NCI-H460 (cell line): ENCODE measurements at regions not wholly inside any gene's neighbourhood (a gene's known extent, or its start where the extent isn't known, plus 50 kb on each side); places are given as distances from the start of the nearest gene placed in this dataset.

Experiments used
- DNase-seq: peaks from one replicate; pipeline ENCODE4 v3.0.0-alpha.2; 2016; ENCODE audit warnings: low read depth; ENCODE audit errors: extremely low read depth

- DNase-seq: peak; percentile 70
Observed at GRCh38 chr12:58509116-58509885, 411.0 kb downstream of the LRIG3 start.

DNA sequence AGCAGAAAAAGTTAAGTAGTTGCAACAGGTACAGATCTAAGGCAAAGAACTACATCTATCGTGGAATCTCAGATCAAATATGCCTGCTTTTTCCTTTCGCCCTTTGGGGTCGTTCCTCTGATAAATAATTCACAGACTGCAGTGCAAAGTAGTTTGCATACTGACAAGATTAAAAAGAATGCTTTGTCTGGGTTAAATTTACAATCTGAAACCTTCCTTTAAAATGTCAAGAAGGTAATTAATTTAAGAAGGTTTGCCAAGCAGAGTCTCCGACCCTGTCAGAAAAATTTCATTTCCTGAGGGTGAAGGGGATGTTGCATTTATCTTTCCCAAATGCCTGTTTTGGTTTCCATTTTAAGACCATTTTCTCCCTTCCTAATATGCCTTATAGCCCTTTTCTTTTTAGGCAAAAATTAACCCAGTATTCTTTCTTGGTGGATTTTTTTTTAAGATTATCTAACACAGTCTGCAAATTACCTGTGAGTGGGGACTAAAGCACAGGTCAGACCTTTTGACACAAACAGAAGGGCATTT is 406.9 kb downstream of the LRIG3 start:
- no peak for DNase-seq

- DNase-seq: no peak
Observed at GRCh38 chr12:58513852-58514251, 406.5 kb downstream of the LRIG3 start.

GRCh38 chr12:58519839-58520238 is 400.5 kb downstream of the LRIG3 start:
- no peak for DNase-seq

DNA sequence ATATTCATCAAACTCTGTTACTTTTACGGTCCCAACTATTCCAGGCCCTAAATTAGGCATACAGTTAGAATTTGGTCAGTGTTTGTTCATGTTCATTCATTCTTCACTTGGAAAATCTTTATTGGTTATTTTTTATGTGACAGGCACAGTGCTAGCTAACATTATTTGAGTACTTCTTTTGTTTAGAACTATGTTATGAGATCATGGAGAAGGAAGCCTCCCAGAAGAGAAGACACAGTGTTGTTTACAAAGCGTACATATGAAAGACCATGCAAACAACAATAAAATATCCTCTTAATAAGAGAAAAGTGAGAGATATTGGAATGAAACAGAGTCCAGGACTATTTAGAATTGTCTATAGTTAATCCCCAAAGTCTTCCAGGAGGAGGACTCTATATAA is 399.2 kb downstream of the LRIG3 start:
- DNase-seq: no peak

GRCh38 chr12:58521796-58522195 is 398.5 kb downstream of the LRIG3 start:
- DNase-seq: no peak

GRCh38 chr12:58523360-58523759 is 396.9 kb downstream of the LRIG3 start:
- DNase-seq: no peak

GRCh38 chr12:58528271-58528670 is 392.0 kb downstream of the LRIG3 start:
- no peak for DNase-seq

GRCh38 chr12:58529114-58529665 is 391.1 kb downstream of the LRIG3 start:
- DNase-seq: no peak

DNA sequence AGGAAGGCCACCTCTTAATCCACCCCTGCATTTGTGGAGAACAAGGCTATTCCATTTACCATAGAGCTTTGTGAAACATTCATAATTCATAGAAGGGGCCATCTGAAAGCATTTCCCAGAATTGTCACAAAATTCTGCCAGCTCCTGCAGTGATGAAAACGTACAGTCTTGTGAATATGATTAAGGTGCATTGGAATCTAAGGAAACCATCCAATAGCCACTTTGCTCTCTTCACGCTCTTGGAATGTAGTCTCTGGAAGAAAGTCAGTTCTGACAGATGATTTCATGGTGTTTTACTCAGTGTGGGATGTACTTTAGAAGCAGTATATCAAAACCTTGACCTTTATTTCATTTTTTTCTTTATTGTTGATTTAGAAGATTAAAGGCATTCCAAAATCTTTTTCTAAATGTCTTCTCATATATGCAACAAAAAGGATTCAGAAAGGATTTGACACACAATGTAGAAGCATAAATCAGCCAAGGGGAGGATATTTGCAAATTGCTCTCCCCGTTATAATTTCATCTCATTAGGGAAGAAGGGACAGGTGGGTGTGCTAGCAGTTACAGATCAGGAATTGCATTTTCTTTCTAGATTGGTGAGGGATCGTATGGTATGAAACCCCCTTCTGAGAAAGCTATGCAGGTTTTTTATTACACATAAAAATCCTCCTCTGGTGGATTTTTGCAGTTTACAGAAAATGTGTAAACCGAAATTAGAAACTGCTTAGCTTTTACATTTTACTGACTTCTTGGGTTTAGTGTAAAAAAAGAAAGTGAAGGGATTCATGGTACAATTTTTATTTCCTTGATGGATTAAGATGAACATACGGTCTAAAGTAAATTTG is 390.2 kb downstream of the LRIG3 start:
- no peak for DNase-seq

DNA sequence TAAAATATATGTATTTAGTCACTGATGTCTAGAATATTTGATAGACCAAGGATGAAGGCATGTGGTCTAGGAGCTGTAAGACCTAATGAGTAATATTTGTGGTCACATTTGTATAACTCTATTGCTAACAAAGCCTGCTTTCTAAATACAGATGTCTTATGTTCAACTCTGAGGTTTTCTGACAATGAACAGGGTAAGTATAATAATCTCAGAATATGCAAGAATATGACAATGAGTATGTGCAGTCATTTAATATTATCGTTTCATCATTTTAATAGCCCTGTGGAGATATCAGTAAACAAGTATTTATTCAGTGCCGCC is 389.6 kb downstream of the LRIG3 start:
- DNase-seq: no peak

- DNase-seq: no peak
Observed at GRCh38 chr12:58532855-58533608, 387.3 kb downstream of the LRIG3 start.

GRCh38 chr12:58533652-58534051 is 386.7 kb downstream of the LRIG3 start:
- no peak for DNase-seq

GRCh38 chr12:58537278-58537677 is 383.0 kb downstream of the LRIG3 start:
- peak; percentile 7 for DNase-seq

GRCh38 chr12:58539295-58539694 is 381.0 kb downstream of the LRIG3 start:
- no peak for DNase-seq

DNA sequence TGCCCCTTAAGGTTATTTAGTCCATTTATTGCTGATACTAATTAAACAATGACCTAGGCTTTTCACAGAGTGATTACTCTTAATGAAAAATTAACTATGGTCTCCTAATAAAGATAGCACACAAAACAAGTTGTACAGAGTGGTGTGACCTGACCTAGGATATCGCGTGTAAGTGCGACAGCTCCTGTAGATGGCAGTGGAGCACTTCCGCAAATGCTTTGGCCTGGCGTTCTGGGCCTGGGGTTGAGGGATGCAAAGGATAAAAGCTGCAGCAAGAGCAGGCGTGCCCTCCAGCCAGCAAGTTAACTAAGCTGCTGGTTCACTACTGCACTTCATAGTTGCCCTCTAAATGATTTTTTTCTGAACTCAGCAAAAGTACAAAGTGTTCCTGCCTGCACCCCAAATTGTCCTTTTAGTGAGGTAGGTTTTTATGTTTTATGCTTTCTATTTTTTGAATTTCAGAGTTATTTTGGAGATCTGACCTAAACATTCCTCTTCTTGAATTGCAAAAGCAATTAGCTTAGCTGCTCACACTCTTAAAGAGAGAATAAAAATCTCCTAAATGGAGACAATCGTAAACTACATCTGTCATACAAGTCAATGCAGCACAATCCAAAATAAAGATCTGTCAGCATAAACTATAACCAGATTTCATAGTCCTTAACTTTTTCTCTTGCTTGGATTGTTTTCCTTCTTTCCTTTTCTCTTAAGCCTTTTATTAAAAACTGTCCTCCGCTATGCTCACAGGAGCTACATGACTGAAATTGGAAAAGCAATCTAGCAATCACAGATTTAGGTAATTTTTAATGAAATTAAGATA is 379.6 kb downstream of the LRIG3 start:
- DNase-seq: peak; percentile 61

DNA sequence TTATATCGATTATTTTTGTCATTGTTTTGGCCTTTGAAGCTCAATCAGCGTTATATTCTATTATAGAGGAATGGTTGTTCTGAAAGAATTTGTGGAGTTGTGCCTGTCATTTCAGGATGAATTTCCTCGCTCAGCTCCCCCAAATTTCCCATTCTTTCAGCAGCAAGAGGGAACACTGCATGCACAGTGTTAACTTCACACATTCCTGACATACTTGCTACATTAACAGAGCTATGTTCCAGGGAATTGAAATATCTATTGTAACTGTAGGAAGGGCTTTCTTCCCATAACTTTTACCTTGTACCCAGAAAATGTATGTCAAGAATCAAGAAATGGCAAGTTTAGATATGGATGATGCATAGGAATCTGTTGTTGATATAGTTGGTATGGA is 379.0 kb downstream of the LRIG3 start:
- no peak for DNase-seq

GRCh38 chr12:58544281-58544680 is 376.0 kb downstream of the LRIG3 start:
- DNase-seq: no peak

- no peak for DNase-seq
Observed at GRCh38 chr12:58547217-58547616, 373.1 kb downstream of the LRIG3 start.

GRCh38 chr12:58548801-58549200 is 371.5 kb downstream of the LRIG3 start:
- no peak for DNase-seq
